K562 (cell line): ENCODE measurements at regions not wholly inside any gene's neighbourhood (a gene's known extent, or its start where the extent isn't known, plus 50 kb on each side); places are given as distances from the start of the nearest gene placed in this dataset.

Experiments used
- ARID3A ChIP-seq: IDR thresholded peaks from 2 replicates; pipeline ENCODE4 v1.6.1; 2012; ENCODE audit warnings: low read depth, low read length, improper control_type of control experiment, borderline replicate concordance
- COPS2 ChIP-seq: fragments of 450-650 bp; conservative IDR thresholded peaks from 2 replicates; pipeline ENCODE4 v1.6.1; 2016; ENCODE audit warnings: mild to moderate bottlenecking, moderate library complexity
- CUX1 ChIP-seq: fragments of 200-800 bp; sonication (Bioruptor generic); IDR thresholded peaks from 2 replicates; pipeline ENCODE4 v1.6.1; 2016; ENCODE audit warnings: missing genetic modification characterization, missing compliant biosample characterization
- FOXP1 ChIP-seq: sonication (generic); formaldehyde crosslinking; IDR thresholded peaks from 2 replicates; pipeline ENCODE4 v1.8.0; 2022; ENCODE audit warnings: mild to moderate bottlenecking, missing genetic modification reagents
- ZBTB43 ChIP-seq: sonication (generic); formaldehyde crosslinking; IDR thresholded peaks from 2 replicates; pipeline ENCODE4 v1.8.0; 2023; ENCODE audit warnings: mild to moderate bottlenecking, missing genetic modification reagents
- ZNF263 ChIP-seq: sonication (generic); formaldehyde crosslinking; IDR thresholded peaks from 2 replicates; pipeline ENCODE4 v1.8.0; 2022; ENCODE audit warnings: mild to moderate bottlenecking, missing genetic modification reagents, borderline replicate concordance

- no peak for TF ChIP-seq CUX1 (CRISPR knock-in tag)
- TF ChIP-seq ZNF263 (CRISPR knock-in tag), result no peak
- no peak for TF ChIP-seq COPS2
- TF ChIP-seq ARID3A, result no peak
- TF ChIP-seq FOXP1 (CRISPR knock-in tag), result no peak
- TF ChIP-seq ZBTB43 (CRISPR knock-in tag), result no peak
These were observed 65.3 kb upstream of the MAPK4 start (continued) for GRCh38 chr18:50494569-50494968.
